ENCODE measurements at regions not wholly inside any gene's neighbourhood (a gene's known extent, or its start where the extent isn't known, plus 50 kb on each side); places are given as distances from the start of the nearest gene placed in this dataset.
A peak's percentile ranks its signal among the peaks of the same experiment; 100 is the strongest.

DNA sequence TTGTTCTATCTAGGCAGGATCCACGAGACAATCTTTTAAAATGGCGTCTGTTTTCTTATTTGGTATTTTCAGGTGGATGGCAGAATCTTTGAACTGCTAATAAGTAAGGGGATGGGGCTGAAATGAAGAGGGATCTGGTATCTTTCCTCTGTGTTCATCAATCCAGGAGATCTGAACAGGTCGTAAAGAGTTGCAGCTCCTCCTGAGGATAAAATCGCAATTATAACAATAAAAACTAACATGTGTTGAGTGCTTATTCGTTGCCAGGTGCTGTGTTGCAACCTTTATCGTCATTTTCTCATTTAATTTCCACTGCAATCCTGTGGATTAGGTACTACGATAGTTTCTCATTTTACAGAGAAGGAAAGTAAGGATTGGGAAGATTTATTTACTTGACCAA, 134.6 kb upstream of the DPYD start:
- DNase-seq = no peak

DNA sequence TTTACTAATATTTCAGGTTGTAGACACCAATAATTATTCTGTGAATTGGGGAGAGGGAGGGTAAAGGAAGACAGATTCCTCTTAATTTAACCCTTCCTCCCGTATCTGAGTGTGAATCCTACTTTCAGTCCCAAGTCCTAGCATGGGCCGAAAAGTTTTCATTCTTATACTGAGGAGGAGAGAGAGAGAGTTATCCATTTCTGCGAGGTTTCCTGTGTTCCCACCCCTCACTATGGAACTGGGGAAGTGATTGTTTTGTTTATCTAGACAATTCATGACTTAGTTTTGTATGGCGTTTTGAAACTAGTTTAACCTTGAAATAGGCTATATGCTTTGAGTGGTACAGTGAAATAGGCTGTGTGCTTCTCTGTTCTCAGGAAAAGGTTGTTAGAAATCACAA, 134.0 kb upstream of the DPYD start:
- no peak for DNase-seq

DNA sequence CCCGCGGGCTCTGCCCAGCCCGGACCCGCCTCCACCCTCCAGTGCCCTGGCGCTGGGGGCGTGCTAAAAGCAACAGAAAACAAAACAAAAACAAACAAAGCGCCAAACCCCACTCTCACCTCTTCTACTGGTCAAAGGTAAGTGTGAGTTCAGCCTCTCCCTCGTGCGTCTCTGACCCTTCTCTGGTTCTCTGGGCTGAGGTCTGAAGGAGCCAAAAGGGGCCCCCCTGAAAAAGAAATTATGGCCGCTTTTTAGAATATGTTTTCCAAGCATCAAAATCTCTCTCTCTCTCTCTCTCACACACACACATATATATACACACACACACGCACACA, 133.5 kb upstream of the DPYD start:
- no peak for DNase-seq

DNA sequence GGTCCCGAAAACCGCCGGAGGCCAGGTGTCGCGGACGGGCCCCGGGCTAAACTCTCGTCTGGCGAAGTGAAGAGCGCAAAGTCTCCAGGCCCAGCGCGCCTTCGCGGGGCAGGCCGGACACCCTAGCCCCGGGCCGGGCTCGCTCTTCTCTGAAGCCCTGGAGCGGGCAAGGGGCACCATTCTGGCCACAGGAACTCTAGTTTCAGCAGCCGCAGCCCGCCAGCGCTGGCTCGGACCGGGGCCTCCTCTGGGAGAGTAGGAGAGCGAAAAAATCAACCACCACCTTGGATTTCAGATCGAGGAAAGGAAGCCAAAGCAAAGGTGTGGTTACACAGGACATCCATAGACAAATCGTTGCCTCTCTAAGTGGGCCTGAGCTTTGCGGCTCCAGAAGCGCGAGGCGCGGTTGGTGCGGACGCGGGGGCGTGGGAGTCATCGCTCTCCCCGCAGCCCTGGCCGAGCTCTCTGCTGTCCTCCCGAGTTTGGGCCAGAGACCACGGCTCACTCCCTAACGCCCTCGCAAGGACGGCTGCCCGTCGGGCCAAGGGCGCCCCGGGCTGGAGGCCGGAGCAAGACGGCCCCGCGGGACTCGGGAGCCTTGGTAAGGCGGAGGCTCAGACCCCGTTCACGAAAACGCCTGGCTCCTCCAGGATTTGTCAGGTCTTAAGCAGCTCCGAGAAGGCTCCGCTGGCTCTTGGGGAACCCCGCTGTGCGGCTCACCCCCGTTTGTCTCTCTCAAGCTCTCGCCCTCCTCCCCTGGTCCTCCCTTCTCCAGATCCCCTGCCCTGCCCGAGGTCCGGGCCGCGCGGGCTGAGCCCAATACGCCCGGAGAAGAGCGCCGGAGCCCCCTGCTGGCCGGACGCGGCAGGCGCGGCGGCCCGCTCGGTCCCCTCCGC, 132.9 kb upstream of the DPYD start:
- DNase-seq = no peak

DNA sequence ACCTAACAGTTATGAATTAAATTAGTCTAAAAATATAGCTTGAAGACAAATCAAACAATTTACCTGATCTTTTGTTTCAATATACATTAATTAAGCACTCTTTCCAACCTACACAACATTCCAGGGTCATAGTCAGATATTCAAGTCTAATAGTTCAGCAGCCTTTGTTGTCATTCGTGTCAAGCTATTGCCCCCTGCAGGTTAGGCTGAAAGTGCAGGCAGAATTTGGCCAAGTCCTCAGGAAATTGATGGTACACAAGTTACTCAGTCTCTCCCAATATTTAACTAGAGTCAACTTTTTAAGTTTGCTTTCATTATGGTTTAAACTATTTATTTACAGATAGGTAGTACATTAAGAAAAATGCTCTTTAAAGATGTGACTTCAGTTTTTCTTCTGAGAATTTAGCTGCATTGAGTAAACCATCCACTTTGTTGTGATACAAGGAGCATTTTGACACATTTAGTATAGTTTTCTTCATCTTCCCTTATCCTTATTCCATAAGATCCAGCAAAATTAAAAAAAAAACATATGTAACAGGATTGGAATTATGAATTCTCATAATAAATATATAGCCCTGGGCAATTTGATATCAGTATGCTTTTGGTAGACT, 130.3 kb upstream of the DPYD start:
- peak in 1 of 2 experiments; percentile 67 for DNase-seq

DNA sequence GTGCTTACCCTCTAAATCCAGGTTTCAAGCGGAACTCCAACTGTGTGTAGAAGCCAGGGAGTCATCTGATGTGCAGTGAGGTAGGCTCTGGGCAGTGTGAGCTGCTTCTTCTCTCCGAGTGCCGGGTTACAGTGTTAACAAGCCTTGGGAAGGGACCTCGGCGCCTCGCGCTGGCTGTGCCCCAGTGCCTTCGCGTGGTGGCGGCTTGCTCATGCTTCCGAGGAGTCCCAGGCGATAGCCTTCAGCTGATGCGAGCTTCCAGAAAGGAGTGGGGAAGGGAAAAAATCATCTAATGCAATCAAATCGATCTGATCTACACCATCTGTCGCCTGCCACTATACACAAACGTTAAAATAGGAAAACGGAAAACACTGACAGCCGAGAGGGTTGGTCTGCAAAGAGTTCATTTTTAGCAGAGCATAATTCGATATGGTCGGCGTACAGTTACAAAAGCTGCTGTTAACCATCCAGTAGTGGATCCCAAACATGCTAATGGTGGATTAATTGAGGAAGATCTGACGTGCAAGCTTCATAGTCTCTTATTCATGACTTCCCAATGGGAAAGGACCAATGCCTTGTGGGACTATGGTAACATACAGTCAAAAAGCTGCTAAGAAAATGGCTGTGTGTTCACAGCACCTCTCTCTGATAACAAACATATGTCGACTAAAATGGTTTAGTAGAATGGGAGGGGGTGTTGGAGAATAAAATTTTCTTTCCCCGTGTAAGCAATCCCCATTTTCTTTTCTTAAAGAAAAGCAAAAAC, 128.7 kb upstream of the DPYD start:
- no peak for DNase-seq

DNA sequence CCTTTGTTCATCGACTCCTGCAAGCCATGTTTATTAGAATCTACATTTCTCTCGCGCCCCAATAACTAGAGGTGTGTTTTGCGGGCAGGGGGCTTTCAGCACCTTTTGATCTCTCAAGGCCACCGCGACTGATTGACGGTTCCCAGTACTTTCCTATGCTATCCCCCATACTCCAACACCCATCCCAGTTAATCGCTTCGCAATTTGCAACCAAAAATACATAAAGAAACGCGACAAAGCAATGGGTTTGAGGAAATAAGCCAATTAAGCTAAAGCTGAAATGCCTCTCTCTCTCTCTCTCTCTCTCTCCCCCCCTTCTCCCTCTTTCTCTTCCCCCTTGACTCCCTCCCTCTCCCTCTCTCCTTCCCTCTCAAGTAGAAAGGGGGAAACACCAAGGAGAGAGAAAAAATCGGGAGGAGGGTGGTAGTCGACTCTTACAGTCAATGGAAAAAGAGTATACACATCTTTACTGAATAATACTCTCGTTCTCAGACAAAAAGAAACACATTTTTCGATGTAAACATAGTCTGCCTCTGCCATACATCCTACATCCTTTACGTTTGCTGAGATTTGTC, 128.0 kb upstream of the DPYD start:
- DNase-seq = no peak

DNA sequence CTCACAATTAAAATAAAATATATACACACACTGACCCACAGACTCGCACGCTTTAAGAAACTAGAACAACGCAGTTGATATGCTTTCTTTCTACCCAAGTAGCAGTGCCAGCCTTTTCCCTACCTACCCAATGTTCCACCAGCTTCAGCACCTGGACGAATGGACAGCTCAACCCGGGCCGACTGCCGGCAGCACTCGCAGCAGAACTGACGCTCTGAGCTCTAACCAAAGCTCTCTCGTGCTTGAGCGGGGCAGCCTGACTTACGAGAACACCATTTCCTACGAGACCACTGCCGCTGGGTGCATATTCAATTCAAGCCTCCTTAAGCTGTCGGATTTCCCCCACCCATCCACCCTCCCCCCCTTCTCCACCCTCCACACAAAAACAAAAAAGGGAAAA, 127.4 kb upstream of the DPYD start:
- DNase-seq = no peak

DNA sequence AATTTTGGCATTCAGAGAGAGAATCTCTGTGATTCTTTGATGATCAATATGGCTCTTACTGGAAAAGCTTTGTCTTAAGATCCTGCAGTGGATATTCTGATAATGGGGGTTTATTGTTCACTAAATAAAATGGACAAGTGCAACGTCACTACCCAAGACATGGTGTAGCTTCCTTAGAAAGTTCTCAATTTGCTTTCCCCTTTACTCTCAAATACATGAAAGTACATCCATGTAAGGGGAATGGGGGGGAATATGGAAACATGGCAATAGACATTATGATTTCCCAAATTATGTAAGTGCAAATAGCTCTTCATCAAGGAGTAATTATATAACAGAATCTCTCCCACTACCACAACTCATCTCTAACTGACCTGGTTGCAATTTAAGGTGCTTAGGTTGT, 126.3 kb upstream of the DPYD start:
- DNase-seq = no peak

DNA sequence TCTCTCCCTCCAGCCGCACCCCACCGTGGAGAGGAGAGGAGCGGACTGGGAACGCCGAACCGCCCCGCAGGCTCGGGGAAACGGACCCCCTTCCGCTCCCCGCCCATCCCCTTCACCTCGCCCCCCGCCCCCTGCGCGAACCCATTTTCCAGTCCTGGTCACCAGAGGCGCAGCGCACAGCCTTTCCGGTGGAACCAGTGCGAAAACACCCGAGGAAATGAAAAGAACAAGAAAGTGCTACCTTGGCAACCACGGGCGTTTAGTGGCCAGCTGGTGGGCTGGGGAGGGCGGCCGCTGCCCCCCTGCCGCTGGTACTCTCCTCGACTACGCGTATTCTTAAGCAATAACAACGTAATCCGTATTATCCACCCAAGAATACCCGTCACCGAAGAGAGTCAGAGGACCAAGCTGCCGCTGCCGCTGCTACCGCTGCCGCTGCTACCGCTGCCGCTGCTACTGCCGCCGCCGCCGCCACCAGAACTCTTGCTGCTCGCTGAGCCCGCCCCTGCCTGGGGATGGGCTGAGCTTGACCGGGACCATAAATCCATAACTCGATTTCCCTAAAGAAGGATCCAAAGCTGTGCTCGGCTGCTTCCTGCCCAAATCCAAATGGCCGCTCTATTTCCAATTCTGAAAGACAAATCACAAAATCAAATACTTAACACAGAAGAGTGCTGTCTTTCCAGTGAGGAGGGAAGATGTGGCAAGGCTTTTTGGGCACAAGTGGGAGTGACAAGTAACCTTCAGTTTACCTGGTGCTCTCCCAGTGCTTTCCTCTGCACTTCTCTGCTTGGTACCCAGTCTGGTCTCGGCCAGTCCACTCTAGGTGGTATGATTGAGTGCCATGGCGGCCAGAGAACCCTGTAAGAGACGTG, 125.2 kb upstream of the DPYD start:
- DNase-seq = peak in 1 of 2 experiments; percentile 56

DNA sequence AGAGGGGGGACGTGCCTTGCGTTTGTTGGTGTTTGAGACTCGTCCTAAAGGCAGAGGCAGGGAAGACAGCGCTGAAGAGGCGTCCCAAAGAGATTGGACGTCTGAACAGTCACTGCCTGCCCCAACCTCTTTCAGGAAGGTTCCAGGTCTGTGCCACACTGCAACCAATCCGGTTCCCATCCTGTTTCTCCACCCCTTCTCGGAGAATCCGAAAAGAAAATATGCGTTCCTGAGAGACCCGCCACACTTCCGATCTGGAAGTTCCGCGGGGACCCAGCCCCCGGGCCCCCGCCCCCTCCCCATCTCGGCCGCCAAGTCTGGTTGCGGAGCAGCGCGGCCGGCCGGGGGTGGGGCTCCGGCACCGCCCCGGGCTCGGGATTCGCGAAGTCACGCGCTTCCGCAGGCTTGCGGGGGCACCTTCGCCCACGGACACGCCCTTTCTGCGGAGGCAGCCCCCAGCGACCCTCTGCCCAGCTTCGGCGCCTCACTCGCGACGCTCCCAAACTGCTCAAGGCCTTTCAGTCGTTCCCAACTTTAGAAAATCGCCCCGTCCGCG, 124.5 kb upstream of the DPYD start:
- peak; percentile 64 to 89 for DNase-seq

DNA sequence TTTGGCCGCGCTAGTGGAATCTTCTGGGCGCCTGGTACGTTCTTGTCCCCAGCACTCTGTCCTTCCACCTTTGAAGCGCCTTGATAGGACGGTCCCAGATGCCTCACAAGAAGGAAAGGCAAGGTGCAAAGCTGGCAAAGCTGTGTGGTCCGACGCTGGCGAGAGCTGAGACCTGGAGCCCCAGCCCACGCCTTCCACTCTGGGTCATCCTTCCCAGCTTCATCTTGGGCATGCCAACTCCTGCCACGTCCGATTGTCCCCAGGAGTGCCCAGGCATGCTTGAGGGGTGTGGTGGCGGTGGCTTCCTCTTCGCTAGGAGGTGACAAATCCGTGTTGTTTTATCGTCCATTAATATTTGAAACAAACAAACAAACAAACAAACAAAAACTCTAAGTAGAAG, 123.9 kb upstream of the DPYD start:
- DNase-seq = peak in 1 of 2 experiments; percentile 35

DNA sequence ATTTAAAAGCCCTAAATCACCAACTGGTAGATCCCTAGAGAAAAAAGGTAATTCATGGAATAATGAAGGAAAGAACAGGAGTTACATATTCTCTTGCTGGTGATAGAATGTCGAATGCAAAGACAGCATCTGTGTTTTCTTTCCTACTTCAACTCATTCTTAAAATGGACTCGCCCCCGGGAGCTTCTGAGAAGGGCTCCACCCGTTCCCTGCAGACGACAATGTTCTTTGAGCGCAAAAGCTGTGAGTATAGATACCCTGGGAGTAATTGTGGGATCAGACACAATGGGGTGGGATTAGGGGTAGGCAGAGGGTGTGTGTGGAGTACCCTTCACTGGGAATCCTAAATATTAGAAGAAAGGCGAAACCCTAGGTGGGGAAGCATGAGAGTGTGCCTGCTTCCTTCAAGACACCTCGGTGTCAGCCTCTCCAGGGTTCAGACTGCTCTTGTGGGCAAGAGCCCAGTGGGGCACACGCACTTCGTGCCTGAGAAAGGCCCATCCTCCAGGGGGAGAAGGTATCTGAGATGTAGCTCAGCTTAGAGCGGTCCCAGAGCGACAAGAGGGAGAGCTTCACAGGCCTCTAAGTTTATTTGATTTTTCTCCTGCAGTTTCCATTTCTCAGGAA, 123.3 kb upstream of the DPYD start:
- DNase-seq = no peak

DNA sequence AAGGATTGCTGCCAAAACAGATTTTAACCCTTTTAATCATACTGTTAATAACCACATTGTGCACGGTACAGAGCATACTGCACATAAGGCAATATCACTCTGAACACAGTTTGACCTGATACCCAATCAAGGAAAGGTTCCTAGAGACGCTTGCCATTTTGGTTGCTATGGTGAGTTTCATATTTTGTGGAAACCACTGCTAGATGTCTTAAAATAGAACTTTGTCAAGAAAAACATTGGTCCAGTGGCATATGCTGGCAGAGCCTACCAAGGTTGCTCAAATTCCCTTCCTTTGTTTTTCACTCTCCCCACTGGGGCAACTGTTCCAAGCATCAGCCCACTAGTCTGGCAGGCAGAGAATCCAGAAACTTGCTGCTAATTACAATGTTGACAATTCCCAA, 114.8 kb upstream of the DPYD start:
- peak in 1 of 2 experiments; percentile 25 for DNase-seq

DNA sequence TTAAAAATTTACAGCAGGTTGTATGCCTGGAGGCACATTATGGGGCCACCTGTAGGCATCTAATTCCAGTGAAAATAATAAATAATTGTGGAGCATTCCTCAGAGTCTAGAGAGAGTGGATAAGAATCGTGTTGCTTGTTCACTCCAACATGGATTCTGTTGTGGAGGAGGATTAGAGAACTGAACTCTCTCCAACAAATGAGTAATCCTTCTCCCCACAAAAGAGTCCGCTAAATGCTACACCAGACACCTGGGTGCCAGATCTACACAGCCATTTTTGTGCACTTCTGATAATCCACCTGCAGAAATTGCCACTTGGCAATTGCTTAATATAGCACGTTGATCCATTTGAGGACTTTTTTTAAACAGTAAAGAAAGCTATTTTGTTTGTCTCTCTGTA, 113.7 kb upstream of the DPYD start:
- DNase-seq = no peak

DNA sequence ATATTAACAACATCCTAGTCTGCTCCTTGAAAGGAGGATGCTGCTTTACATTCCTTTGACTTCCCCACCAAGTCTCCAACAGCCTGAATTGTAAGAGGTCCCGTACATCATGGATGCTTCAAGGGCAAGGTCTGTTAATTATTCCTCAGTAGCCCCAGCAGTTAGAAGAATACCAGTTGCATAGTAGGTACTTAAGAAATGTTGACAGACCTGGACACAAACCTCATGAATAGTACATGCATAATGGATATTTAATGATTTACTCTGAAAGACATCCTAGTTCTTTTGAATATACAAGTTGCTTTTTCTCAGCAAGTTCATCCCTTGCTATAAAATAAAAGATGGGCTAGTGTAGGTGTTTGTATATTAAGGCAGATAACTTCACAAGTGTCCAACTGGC, 112.1 kb upstream of the DPYD start:
- no peak for DNase-seq

DNA sequence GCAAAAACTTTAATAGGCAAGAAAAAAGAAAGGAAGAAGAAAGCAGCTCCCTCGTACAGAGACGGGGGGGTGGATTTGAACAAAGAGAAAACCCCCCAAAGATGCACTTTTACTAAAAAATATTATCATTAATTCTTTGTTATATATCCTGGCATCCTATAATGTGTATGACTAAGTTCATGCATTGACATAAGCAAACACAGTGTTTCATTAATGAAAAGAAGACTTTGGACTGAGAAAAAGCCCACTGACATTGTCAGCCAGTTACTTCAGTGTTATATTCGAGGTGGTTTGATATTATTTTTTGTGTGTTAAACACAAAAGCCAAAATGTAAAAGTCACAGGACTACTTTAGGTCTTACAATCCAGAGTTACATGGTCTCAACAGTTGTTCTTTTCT, 110.1 kb upstream of the DPYD start:
- no peak for DNase-seq

DNA sequence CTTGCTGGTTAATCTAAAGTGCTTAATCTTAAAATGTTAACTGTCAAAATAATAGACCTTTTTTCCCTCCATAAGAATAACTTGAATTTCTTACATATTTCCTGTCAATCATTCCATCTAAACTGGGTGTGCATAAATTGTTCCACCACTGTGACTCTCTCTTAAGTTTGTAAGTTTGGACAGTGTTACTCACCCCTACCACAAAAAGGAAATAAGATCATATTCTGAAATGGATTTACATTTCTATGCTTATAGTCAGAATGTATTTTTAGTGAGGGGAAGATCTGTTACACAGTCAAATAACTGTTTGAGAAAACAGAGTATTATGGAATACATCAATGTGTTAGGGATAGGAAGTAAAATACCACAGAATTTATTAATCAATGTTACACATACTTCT, 109.6 kb upstream of the DPYD start:
- DNase-seq = peak in 1 of 2 experiments; percentile 59

DNA sequence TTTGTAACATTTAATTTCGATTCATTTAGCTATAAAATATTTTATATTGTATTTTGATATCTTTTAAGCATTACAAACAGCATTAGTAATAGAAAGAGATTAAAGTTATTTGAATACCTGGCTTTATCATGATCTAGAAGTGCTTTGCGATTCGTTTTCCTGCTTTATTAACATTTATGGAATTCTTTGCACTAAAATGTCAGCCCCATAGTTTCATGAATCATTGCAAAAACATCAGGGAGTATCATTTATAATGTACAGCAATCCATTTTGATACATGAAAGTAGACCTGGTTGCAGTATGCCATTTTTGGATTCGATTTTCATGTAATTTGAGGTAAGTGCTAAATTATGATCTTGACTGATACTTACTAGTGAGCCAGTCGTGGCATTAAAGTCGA, 108.0 kb upstream of the DPYD start:
- DNase-seq = peak in 1 of 2 experiments; percentile 24

DNA sequence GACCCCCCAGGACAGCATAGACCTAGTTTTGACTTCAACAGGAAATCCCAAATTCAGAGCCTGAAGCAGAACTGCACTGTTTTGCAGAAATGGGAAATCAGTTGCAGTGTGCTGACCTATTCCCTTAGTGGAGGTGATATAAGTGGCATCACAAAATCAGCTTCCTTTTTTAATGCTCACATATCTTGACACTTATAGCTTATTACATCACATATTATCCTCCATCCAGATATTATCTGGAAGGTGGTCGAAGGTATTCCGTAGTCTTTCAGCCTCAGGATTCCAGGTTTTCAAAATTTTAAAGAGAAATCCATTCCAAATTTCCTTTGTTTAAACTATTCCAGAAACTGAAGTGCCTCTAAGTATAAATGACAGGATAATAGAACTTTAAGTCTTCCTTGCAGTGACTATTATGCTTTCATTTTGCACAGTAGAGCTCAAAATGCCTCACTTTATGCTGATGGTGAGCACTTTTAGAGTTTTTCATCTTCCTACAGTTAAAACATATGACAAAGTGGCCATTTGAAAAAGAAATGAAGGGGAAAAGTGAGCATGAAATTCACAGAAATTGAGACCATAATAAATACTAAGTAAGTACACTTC, 106.4 kb upstream of the DPYD start:
- no peak for DNase-seq

DNA sequence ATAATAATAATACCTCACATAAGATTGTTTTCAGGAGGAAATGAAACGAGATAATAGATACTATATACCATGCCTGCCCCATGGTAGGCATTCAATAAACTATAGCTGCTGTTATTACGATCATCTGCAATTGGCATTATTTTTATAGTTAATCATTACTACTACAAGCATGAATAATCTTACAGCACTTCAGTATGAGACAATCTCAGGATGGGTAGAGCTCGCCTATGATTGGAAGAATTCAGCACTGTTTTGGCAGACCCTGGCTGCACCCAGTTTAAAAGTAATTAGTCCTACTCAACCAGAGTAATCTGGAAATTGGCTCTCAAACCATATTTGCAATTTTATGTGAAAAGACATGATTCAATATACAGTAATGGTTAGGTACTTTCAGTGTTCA, 105.0 kb upstream of the DPYD start:
- DNase-seq = no peak
